ENCODE measurements at regions not wholly inside any gene's neighbourhood (a gene's known extent, or its start where the extent isn't known, plus 50 kb on each side); places are given as distances from the start of the nearest gene placed in this dataset.

DNA sequence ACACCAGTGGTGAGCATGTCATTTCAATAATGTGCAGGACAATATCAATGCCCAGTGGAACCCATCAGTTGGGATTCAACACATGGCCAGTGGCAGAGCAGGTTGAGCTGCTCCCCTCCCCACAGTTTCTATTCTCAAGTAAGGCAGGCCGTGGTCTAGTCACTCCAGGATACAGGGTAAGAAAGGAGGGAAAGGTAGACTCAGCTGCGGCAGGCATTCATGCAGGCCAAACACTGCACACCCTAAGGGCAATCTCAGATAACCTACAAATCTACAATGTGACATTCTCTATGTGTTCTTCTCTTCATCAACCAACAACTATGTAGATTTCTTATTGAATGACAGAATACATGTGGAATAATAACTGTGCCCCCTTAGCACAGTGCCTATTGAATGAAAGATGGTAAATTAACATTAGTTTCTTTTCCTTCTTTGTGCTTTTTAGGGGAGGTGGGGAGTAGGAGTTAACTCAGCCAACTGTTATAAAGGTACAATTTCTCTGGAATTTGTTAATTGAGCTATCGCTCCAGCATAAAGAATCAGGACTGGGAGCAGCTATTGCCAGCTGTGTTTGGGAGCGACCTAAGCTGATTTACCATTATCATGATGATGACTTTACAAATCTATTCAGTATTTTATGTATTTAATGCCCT lies 89.7 kb downstream of the FAM50B start:
- H3K36me3 Mint-ChIP-seq, result no peaks in the 10 kb centered on the region
- CTCF ChIA-PET, result interaction anchor here (1.4 to 4.4 kb wide), 3 partner anchors 40 to 89 kb away, joined by 4 to 32 read pairs (median 8); partner anchors contain the start of gene FAM50B
- no peak overlapping the region for H3K27ac Mint-ChIP-seq
- no peaks in the 10 kb centered on the region for H3K27me3 Mint-ChIP-seq (ENCODE audit: low read depth)
- POLR2A ChIA-PET, result interaction anchor here (0.6 kb wide), 1 partner anchor 28 kb away, joined by 3 read pairs; no protein-coding TSS in a partner anchor
- ATAC-seq (no peak), DNase-seq (ENCODE audit: low spot score) (no peak)
- TF ChIP-seq, protein P1, sequence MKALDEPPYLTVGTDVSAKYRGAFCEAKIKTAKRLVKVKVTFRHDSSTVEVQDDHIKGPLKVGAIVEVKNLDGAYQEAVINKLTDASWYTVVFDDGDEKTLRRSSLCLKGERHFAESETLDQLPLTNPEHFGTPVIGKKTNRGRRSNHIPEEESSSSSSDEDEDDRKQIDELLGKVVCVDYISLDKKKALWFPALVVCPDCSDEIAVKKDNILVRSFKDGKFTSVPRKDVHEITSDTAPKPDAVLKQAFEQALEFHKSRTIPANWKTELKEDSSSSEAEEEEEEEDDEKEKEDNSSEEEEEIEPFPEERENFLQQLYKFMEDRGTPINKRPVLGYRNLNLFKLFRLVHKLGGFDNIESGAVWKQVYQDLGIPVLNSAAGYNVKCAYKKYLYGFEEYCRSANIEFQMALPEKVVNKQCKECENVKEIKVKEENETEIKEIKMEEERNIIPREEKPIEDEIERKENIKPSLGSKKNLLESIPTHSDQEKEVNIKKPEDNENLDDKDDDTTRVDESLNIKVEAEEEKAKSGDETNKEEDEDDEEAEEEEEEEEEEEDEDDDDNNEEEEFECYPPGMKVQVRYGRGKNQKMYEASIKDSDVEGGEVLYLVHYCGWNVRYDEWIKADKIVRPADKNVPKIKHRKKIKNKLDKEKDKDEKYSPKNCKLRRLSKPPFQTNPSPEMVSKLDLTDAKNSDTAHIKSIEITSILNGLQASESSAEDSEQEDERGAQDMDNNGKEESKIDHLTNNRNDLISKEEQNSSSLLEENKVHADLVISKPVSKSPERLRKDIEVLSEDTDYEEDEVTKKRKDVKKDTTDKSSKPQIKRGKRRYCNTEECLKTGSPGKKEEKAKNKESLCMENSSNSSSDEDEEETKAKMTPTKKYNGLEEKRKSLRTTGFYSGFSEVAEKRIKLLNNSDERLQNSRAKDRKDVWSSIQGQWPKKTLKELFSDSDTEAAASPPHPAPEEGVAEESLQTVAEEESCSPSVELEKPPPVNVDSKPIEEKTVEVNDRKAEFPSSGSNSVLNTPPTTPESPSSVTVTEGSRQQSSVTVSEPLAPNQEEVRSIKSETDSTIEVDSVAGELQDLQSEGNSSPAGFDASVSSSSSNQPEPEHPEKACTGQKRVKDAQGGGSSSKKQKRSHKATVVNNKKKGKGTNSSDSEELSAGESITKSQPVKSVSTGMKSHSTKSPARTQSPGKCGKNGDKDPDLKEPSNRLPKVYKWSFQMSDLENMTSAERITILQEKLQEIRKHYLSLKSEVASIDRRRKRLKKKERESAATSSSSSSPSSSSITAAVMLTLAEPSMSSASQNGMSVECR (CRISPR knock-in tag; IDR thresholded peaks at IDR 0.05; ENCODE audit: borderline replicate concordance), result no peak
- no peak for TF ChIP-seq RORB (CRISPR knock-in tag; IDR thresholded peaks at IDR 0.05)
- TF ChIP-seq KAT7 (CRISPR knock-in tag; IDR thresholded peaks at IDR 0.05; ENCODE audit: borderline replicate concordance), result no peak
- TF ChIP-seq ZNF423 (CRISPR knock-in tag; IDR thresholded peaks at IDR 0.05), result no peak
- no peak for TF ChIP-seq ZNF416 (CRISPR knock-in tag; IDR thresholded peaks at IDR 0.05)
- no peak for TF ChIP-seq NR2C2 (CRISPR knock-in tag; IDR thresholded peaks at IDR 0.05)
- TF ChIP-seq SMAD3 (CRISPR knock-in tag; IDR thresholded peaks at IDR 0.05; ENCODE audit: borderline replicate concordance), result no peak
- TF ChIP-seq, protein P2, sequence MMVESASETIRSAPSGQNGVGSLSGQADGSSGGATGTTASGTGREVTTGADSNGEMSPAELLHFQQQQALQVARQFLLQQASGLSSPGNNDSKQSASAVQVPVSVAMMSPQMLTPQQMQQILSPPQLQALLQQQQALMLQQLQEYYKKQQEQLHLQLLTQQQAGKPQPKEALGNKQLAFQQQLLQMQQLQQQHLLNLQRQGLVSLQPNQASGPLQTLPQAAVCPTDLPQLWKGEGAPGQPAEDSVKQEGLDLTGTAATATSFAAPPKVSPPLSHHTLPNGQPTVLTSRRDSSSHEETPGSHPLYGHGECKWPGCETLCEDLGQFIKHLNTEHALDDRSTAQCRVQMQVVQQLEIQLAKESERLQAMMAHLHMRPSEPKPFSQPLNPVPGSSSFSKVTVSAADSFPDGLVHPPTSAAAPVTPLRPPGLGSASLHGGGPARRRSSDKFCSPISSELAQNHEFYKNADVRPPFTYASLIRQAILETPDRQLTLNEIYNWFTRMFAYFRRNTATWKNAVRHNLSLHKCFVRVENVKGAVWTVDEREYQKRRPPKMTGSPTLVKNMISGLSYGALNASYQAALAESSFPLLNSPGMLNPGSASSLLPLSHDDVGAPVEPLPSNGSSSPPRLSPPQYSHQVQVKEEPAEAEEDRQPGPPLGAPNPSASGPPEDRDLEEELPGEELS (CRISPR knock-in tag; IDR thresholded peaks at IDR 0.05), result no peak
- no peak for TF ChIP-seq NFE2L1 (CRISPR knock-in tag; IDR thresholded peaks at IDR 0.05)
- TF ChIP-seq ZNF219 (CRISPR knock-in tag; IDR thresholded peaks at IDR 0.05; ENCODE audit: borderline replicate concordance), result no peak
- 0 out of 2 replicates have a peak, but pooled peaks have one; percentile 41 for TF ChIP-seq EMX1 (CRISPR knock-in tag; IDR thresholded peaks at IDR 0.05)
- no peak for TF ChIP-seq IRF2 (CRISPR knock-in tag; IDR thresholded peaks at IDR 0.05; ENCODE audit: borderline replicate concordance, low read depth)
- TF ChIP-seq, protein P3, sequence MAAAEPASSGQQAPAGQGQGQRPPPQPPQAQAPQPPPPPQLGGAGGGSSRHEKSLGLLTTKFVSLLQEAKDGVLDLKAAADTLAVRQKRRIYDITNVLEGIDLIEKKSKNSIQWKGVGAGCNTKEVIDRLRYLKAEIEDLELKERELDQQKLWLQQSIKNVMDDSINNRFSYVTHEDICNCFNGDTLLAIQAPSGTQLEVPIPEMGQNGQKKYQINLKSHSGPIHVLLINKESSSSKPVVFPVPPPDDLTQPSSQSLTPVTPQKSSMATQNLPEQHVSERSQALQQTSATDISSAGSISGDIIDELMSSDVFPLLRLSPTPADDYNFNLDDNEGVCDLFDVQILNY (CRISPR knock-in tag; IDR thresholded peaks at IDR 0.05), result no peak
- TF ChIP-seq, protein P4, sequence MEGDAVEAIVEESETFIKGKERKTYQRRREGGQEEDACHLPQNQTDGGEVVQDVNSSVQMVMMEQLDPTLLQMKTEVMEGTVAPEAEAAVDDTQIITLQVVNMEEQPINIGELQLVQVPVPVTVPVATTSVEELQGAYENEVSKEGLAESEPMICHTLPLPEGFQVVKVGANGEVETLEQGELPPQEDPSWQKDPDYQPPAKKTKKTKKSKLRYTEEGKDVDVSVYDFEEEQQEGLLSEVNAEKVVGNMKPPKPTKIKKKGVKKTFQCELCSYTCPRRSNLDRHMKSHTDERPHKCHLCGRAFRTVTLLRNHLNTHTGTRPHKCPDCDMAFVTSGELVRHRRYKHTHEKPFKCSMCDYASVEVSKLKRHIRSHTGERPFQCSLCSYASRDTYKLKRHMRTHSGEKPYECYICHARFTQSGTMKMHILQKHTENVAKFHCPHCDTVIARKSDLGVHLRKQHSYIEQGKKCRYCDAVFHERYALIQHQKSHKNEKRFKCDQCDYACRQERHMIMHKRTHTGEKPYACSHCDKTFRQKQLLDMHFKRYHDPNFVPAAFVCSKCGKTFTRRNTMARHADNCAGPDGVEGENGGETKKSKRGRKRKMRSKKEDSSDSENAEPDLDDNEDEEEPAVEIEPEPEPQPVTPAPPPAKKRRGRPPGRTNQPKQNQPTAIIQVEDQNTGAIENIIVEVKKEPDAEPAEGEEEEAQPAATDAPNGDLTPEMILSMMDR (IDR thresholded peaks at IDR 0.05), result no peak
- TF ChIP-seq, protein P5, sequence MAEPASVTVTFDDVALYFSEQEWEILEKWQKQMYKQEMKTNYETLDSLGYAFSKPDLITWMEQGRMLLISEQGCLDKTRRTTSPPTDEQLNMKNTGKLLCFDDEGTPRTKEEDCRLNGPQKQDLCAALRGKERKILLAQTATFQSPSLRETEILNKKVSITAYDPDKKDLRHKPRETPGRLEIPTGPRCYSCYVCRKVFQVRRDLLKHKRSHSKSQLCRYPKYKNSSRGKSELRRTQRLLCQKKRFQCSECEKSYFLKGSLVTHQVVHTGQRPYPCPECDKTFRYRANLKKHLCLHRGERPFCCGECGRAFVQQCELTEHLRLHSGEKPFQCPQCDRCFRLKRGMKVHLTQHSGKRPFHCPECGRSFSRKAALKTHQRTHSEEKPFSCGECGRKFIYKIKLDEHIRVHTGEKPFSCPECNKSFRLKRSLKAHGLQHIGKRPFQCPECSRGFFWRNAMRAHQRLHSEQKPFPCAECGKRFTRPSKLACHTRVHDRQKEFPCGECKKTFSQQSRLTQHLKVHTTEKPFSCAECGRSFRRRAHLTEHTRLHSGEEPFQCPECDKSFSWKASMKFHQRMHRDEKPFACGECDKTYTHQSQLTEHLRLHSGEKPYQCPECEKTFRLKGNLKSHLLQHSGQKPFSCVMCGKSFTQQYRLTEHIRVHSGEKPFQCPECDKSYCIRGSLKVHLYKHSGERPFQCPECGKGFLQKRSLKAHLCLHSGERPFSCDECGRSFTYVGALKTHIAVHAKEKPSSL (CRISPR knock-in tag; conservative IDR thresholded peaks at IDR 0.05), result no peak
- 0 out of 2 replicates have a peak, but pooled peaks have one; percentile 40 for TF ChIP-seq ZNF671 (CRISPR knock-in tag; IDR thresholded peaks at IDR 0.05)
- H3K4me3 Mint-ChIP-seq, result no peak overlapping the region
- H3K4me1 Mint-ChIP-seq, result peaks cover 5% of the 10 kb centered on the region
- H3K9me3 Mint-ChIP-seq, result no peaks in the 10 kb centered on the region

Measured in WTC11 (cell line).